ENCODE measurements at regions not wholly inside any gene's neighbourhood (a gene's known extent, or its start where the extent isn't known, plus 50 kb on each side); places are given as distances from the start of the nearest gene placed in this dataset.

- TF ChIP-seq, protein P1, sequence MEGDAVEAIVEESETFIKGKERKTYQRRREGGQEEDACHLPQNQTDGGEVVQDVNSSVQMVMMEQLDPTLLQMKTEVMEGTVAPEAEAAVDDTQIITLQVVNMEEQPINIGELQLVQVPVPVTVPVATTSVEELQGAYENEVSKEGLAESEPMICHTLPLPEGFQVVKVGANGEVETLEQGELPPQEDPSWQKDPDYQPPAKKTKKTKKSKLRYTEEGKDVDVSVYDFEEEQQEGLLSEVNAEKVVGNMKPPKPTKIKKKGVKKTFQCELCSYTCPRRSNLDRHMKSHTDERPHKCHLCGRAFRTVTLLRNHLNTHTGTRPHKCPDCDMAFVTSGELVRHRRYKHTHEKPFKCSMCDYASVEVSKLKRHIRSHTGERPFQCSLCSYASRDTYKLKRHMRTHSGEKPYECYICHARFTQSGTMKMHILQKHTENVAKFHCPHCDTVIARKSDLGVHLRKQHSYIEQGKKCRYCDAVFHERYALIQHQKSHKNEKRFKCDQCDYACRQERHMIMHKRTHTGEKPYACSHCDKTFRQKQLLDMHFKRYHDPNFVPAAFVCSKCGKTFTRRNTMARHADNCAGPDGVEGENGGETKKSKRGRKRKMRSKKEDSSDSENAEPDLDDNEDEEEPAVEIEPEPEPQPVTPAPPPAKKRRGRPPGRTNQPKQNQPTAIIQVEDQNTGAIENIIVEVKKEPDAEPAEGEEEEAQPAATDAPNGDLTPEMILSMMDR (IDR thresholded peaks at IDR 0.05; ENCODE audit: insufficient read depth, low read length, poor library complexity, severe bottlenecking) = no peak
- Histone ChIP-seq H3K36me3 (ENCODE audit: control insufficient read depth, insufficient read depth, low read length) (no peaks in the 10 kb centered on the region), H3K27me3 (ENCODE audit: control insufficient read depth, insufficient read depth, low read length) (no peaks in the 10 kb centered on the region), H3K4me3 (ENCODE audit: low read depth, low read length) (no peak overlapping the region)
- DNase-seq (ENCODE audit: low read depth) = no peak
Measured at GRCh38 chr14:35224615-35225014, 67.6 kb upstream of the PSMA6 start.

DNA sequence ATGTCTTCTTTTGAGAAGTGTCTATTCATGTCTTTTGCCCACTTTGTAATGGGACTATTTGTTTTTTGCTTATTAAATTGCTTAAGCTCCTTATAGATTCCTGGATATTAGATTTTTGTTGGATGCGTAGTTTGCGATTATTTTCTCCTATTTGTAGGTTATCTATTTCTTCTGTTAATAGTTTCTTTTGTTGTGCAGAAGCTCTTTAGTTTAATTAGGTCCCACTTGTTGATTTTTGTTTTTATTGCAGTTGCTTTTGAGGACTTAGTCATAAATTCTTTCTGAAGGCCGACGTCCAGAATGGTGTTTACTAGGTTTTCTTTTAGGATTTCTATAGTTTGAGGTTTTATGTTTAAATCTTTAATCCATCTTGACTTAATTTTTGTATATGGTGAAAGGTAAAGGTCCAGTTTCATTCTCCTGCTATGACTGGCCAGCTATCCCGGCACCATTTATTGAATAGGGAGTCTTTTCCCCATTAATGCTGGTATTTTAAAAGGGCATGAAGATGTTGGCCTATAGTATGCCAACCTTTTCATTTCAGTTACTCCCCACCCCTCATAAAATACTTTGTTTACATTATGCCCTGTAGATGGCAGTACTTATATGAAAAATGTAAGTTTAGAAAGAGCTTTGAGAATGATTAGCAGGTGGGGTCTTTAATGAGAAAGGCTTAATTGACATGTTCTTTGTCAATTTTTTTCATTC is 62.9 kb upstream of the PSMA6 start:
- H3K27me3 ChIP-seq (ENCODE audit: control insufficient read depth, insufficient read depth, low read length) = no peaks in the 10 kb centered on the region
- no peak for DNase-seq (ENCODE audit: low read depth)
- no peaks in the 10 kb centered on the region for H3K36me3 ChIP-seq (ENCODE audit: control insufficient read depth, insufficient read depth, low read length)
- H3K4me3 ChIP-seq (ENCODE audit: low read depth, low read length) = no peak overlapping the region
- TF ChIP-seq, protein P1 (IDR thresholded peaks at IDR 0.05; ENCODE audit: insufficient read depth, low read length, poor library complexity, severe bottlenecking) = peak; percentile 13

DNA sequence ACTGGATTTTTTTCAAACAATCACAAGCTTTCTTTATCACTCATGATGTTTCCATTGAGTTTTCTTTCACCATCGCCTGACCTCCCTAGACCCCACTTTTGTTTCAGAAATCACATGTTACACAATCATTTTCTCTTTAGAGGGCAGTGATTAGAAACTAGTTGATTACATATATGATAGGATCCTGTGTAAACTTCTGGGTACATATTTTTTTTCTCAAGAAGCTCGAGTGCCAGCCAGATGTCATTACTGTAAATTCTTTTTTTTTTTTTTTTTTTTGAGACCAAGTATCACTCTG is 62.4 kb upstream of the PSMA6 start:
- no peaks in the 10 kb centered on the region for H3K27me3 ChIP-seq (ENCODE audit: control insufficient read depth, insufficient read depth, low read length)
- TF ChIP-seq, protein P1 (IDR thresholded peaks at IDR 0.05; ENCODE audit: insufficient read depth, low read length, poor library complexity, severe bottlenecking) = no peak
- no peak overlapping the region for H3K4me3 ChIP-seq (ENCODE audit: low read depth, low read length)
- H3K36me3 ChIP-seq (ENCODE audit: control insufficient read depth, insufficient read depth, low read length) = no peaks in the 10 kb centered on the region
- DNase-seq (ENCODE audit: low read depth) = no peak

GRCh38 chr14:35231207-35231760 is 60.9 kb upstream of the PSMA6 start:
- TF ChIP-seq, protein P1 (IDR thresholded peaks at IDR 0.05; ENCODE audit: insufficient read depth, low read length, poor library complexity, severe bottlenecking) = no peak

GRCh38 chr14:35234012-35234805 is 58.0 kb upstream of the PSMA6 start:
- TF ChIP-seq, protein P1 (IDR thresholded peaks at IDR 0.05; ENCODE audit: insufficient read depth, low read length, poor library complexity, severe bottlenecking) = no peak
- H3K27me3 ChIP-seq (ENCODE audit: control insufficient read depth, insufficient read depth, low read length) = no peaks in the 10 kb centered on the region
- H3K36me3 ChIP-seq (ENCODE audit: control insufficient read depth, insufficient read depth, low read length) = no peaks in the 10 kb centered on the region
- H3K4me3 ChIP-seq (ENCODE audit: low read depth, low read length) = no peak overlapping the region
- DNase-seq (ENCODE audit: low read depth) = no peak

More at GRCh38 chr14:35231207-35231760, 60.9 kb upstream of the PSMA6 start:
- Histone ChIP-seq H3K36me3 (ENCODE audit: control insufficient read depth, insufficient read depth, low read length) (no peaks in the 10 kb centered on the region), H3K27me3 (ENCODE audit: control insufficient read depth, insufficient read depth, low read length) (no peaks in the 10 kb centered on the region), H3K4me3 (ENCODE audit: low read depth, low read length) (no peak overlapping the region)
- no peak for DNase-seq (ENCODE audit: low read depth)
